ENCODE measurements at regions not wholly inside any gene's neighbourhood (a gene's known extent, or its start where the extent isn't known, plus 50 kb on each side); places are given as distances from the start of the nearest gene placed in this dataset.

DNA sequence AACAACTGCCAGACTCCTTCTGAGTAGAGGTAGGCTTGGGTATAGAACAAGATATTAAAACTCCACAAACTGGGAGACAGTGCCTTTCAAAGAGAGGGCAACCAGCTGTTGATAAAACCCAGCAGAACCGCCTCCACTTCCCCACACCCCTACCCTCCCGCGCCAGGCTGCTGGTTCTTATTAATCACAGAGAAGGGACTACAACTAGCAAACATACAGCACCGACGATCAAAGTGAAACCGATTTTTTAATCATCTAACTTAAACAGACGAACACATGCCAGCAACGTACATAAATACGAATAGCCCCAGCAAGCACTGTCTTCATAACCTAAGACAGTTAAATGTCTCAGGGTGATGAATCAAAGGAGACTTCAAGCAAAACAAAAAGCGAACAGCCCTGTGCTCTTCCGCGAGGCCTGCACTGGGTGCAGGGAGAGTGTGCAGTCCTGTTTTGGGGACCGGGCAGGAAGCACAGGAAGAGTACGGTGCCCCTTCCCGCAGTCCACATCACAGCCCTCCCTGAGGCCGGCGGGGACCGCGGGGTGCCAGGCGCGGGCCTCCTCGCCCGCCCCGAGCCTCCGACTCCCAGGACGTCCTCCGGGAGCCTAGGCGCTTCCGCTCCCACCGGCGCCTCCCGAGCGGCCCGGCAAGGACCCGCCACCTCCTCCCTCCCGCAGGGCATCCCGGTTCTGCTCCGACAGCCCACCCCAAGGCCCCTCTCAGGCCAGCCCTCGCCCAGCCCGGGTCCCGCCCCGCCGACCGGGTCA lies 75.1 kb upstream of the VGLL4 start:
- peak overlapping the region; percentile 92 for H3K4me3 ChIP-seq (ENCODE audit: low read length)
- H4K20me1 ChIP-seq (ENCODE audit: insufficient read depth, low read length): no peaks in the 10 kb centered on the region
- TF ChIP-seq CTCF (IDR thresholded peaks at IDR 0.05; ENCODE audit: low read depth, low read length) (no peak), EZH2phosphoT487 (IDR thresholded peaks at IDR 0.05; ENCODE audit: low read depth) (no peak)
- H3K79me2 ChIP-seq (ENCODE audit: low read length): no peaks in the 10 kb centered on the region
- H2AFZ ChIP-seq (ENCODE audit: low read depth, low read length): peak overlapping the region; percentile 97
- no peaks in the 10 kb centered on the region for H3K36me3 ChIP-seq (replicated peaks; ENCODE audit: low read depth, low read length)
- H3K4me1 ChIP-seq (ENCODE audit: low read length): peaks cover 7% of the 10 kb centered on the region
- no peak overlapping the region for H3K27ac ChIP-seq (ENCODE audit: low read length)
- peak overlapping the region; percentile 64 for H3K9ac ChIP-seq (ENCODE audit: low read length)
- H3K27me3 ChIP-seq (ENCODE audit: low read depth, low read length): peaks cover 8% of the 10 kb centered on the region
- peak overlapping the region; percentile 87 for H3K4me2 ChIP-seq (ENCODE audit: low read length)
- H3K9me3 ChIP-seq (ENCODE audit: insufficient read depth, low read length): no peaks in the 10 kb centered on the region

DNA sequence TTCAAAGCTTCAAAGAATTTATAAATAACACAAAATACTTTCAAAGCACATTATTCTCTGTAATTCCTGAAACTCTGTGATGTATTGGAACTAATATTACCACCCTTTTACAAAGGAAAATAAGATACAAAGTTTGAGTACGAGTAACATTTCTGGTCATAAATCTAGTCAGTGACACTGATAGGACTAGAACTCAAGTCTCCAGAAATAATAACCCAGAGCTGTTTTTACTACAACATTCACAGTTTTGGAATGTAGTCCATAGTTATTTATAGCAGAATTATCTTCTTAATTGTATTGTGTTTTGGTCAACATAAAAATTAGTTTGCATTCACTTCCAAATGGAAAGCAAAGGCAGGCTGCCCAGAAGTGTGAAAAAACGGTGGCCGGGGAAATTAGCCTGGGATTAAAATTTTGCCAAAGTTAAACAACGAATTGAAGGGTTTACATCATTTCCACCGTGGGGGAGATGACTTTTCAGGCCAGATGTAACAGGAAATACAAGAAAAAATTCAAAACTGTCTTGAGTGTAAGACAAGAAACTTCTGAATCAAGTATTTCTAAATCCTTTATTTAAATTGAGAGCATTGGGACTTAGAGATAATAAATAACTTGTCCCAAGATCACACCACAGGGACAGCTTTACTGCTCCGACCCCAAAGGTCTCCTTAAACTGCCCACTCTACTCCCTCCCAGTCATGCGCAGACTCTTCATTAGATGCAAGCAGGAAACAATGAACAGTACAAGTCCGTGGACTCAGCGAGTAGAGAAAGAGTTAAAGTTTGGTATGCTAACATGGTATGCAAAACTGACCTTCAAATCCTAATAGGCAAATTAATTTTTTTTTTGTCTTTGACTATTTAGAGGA lies 74.3 kb upstream of the VGLL4 start:
- H3K9ac ChIP-seq (ENCODE audit: low read length): peak overlapping the region; percentile 64
- no peak overlapping the region for H3K27ac ChIP-seq (ENCODE audit: low read length)
- TF ChIP-seq CTCF (IDR thresholded peaks at IDR 0.05; ENCODE audit: low read depth, low read length) (no peak), EZH2phosphoT487 (IDR thresholded peaks at IDR 0.05; ENCODE audit: low read depth) (no peak)
- H3K4me2 ChIP-seq (ENCODE audit: low read length): peak overlapping the region; percentile 87
- H4K20me1 ChIP-seq (ENCODE audit: insufficient read depth, low read length): no peaks in the 10 kb centered on the region
- no peaks in the 10 kb centered on the region for H3K36me3 ChIP-seq (replicated peaks; ENCODE audit: low read depth, low read length)
- H3K9me3 ChIP-seq (ENCODE audit: insufficient read depth, low read length): no peaks in the 10 kb centered on the region
- peaks cover 7% of the 10 kb centered on the region for H3K4me1 ChIP-seq (ENCODE audit: low read length)
- H2AFZ ChIP-seq (ENCODE audit: low read depth, low read length): peak overlapping the region; percentile 97
- H3K79me2 ChIP-seq (ENCODE audit: low read length): no peaks in the 10 kb centered on the region
- peak overlapping the region; percentile 92 for H3K4me3 ChIP-seq (ENCODE audit: low read length)
- H3K27me3 ChIP-seq (ENCODE audit: low read depth, low read length): peaks cover 8% of the 10 kb centered on the region

DNA sequence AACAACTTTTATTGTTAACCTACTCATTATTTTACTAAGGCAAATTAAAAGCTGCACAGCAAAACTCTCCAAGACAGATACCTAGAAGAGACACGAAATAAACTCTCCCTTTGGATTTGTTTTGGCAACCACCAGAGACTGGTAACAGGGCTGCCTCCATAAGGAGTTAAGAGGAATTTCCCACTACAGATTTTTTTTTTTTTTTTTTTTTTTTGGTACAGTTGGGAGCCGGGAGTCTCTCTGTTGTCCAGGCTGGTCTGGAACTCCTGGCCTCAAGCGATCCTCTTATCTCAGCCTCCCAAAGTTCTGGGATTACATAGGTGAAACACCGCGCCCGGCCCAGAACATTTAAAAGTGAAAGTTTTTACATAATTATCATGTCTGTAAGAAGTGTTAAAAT lies 73.6 kb upstream of the VGLL4 start:
- Histone ChIP-seq H3K4me1 (ENCODE audit: low read length) (peaks cover 7% of the 10 kb centered on the region), H4K20me1 (ENCODE audit: insufficient read depth, low read length) (no peaks in the 10 kb centered on the region), H3K36me3 (replicated peaks; ENCODE audit: low read depth, low read length) (no peaks in the 10 kb centered on the region), H3K4me3 (ENCODE audit: low read length) (no peak overlapping the region), H3K9me3 (ENCODE audit: insufficient read depth, low read length) (no peaks in the 10 kb centered on the region), H3K4me2 (ENCODE audit: low read length) (no peak overlapping the region), H2AFZ (ENCODE audit: low read depth, low read length) (no peak overlapping the region), H3K27me3 (ENCODE audit: low read depth, low read length) (peaks cover 8% of the 10 kb centered on the region), H3K9ac (ENCODE audit: low read length) (no peak overlapping the region), H3K79me2 (ENCODE audit: low read length) (no peaks in the 10 kb centered on the region), H3K27ac (ENCODE audit: low read length) (no peak overlapping the region)
- no peak for TF ChIP-seq CTCF (IDR thresholded peaks at IDR 0.05; ENCODE audit: low read depth, low read length)
- no peak for TF ChIP-seq EZH2phosphoT487 (IDR thresholded peaks at IDR 0.05; ENCODE audit: low read depth)

All from OCI-LY3 (cell line).